ENCODE measurements at regions not wholly inside any gene's neighbourhood (a gene's known extent, or its start where the extent isn't known, plus 50 kb on each side); places are given as distances from the start of the nearest gene placed in this dataset.

DNA sequence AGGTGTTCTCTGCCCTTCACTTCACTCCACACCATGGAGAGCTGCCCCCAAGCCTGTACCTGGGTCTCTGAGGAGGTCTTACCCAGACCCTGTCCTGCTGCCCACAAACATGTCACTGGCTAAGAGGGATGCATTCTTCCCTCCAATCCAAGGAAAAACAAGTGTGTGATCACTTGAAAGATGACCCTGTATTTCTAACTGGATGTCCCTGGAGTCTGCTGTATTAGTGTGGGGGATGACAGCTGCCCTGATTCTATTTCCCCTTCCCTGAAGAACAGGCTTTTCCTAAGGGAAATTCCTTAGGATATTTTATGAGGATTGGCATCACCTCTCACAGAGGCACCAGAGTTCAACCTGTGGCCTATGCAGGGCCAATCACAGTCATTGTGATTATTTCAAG, 55.0 kb upstream of the GATA2 start (continued):
- TF ChIP-seq, protein P1, sequence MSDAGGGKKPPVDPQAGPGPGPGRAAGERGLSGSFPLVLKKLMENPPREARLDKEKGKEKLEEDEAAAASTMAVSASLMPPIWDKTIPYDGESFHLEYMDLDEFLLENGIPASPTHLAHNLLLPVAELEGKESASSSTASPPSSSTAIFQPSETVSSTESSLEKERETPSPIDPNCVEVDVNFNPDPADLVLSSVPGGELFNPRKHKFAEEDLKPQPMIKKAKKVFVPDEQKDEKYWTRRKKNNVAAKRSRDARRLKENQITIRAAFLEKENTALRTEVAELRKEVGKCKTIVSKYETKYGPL (CRISPR knock-in tag; IDR thresholded peaks at IDR 0.05): no peak
- TF ChIP-seq, protein P2, sequence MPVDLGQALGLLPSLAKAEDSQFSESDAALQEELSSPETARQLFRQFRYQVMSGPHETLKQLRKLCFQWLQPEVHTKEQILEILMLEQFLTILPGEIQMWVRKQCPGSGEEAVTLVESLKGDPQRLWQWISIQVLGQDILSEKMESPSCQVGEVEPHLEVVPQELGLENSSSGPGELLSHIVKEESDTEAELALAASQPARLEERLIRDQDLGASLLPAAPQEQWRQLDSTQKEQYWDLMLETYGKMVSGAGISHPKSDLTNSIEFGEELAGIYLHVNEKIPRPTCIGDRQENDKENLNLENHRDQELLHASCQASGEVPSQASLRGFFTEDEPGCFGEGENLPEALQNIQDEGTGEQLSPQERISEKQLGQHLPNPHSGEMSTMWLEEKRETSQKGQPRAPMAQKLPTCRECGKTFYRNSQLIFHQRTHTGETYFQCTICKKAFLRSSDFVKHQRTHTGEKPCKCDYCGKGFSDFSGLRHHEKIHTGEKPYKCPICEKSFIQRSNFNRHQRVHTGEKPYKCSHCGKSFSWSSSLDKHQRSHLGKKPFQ (CRISPR knock-in tag; IDR thresholded peaks at IDR 0.05; ENCODE audit: insufficient replicate concordance): no peak
- TF ChIP-seq FIP1L1 (IDR thresholded peaks at IDR 0.05; ENCODE audit: borderline replicate concordance, insufficient read depth, low read depth, low read length): no peak
- TF ChIP-seq, protein P3, sequence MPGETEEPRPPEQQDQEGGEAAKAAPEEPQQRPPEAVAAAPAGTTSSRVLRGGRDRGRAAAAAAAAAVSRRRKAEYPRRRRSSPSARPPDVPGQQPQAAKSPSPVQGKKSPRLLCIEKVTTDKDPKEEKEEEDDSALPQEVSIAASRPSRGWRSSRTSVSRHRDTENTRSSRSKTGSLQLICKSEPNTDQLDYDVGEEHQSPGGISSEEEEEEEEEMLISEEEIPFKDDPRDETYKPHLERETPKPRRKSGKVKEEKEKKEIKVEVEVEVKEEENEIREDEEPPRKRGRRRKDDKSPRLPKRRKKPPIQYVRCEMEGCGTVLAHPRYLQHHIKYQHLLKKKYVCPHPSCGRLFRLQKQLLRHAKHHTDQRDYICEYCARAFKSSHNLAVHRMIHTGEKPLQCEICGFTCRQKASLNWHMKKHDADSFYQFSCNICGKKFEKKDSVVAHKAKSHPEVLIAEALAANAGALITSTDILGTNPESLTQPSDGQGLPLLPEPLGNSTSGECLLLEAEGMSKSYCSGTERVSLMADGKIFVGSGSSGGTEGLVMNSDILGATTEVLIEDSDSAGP (CRISPR knock-in tag; IDR thresholded peaks at IDR 0.05; ENCODE audit: borderline replicate concordance): no peak
- no peak for TF ChIP-seq SETDB1 (CRISPR knock-in tag; IDR thresholded peaks at IDR 0.05; ENCODE audit: borderline replicate concordance)
- no peak for TF ChIP-seq ZNF7 (CRISPR knock-in tag; IDR thresholded peaks at IDR 0.05)
- TF ChIP-seq CAMTA2 (CRISPR knock-in tag; IDR thresholded peaks at IDR 0.05; ENCODE audit: borderline replicate concordance): no peak
- TF ChIP-seq, protein P4, sequence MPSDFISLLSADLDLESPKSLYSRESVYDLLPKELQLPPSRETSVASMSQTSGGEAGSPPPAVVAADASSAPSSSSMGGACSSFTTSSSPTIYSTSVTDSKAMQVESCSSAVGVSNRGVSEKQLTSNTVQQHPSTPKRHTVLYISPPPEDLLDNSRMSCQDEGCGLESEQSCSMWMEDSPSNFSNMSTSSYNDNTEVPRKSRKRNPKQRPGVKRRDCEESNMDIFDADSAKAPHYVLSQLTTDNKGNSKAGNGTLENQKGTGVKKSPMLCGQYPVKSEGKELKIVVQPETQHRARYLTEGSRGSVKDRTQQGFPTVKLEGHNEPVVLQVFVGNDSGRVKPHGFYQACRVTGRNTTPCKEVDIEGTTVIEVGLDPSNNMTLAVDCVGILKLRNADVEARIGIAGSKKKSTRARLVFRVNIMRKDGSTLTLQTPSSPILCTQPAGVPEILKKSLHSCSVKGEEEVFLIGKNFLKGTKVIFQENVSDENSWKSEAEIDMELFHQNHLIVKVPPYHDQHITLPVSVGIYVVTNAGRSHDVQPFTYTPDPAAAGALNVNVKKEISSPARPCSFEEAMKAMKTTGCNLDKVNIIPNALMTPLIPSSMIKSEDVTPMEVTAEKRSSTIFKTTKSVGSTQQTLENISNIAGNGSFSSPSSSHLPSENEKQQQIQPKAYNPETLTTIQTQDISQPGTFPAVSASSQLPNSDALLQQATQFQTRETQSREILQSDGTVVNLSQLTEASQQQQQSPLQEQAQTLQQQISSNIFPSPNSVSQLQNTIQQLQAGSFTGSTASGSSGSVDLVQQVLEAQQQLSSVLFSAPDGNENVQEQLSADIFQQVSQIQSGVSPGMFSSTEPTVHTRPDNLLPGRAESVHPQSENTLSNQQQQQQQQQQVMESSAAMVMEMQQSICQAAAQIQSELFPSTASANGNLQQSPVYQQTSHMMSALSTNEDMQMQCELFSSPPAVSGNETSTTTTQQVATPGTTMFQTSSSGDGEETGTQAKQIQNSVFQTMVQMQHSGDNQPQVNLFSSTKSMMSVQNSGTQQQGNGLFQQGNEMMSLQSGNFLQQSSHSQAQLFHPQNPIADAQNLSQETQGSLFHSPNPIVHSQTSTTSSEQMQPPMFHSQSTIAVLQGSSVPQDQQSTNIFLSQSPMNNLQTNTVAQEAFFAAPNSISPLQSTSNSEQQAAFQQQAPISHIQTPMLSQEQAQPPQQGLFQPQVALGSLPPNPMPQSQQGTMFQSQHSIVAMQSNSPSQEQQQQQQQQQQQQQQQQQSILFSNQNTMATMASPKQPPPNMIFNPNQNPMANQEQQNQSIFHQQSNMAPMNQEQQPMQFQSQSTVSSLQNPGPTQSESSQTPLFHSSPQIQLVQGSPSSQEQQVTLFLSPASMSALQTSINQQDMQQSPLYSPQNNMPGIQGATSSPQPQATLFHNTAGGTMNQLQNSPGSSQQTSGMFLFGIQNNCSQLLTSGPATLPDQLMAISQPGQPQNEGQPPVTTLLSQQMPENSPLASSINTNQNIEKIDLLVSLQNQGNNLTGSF (CRISPR knock-in tag; IDR thresholded peaks at IDR 0.05): no peak
- no peak for TF ChIP-seq HNRNPL (IDR thresholded peaks at IDR 0.05; ENCODE audit: low read depth, low read length)
